ENCODE measurements at regions not wholly inside any gene's neighbourhood (a gene's known extent, or its start where the extent isn't known, plus 50 kb on each side); places are given as distances from the start of the nearest gene placed in this dataset.
"Not testable (repeated sequence)": the region's sequence is repeated elsewhere in the genome, so short reads cannot be mapped to it uniquely, and the experiment has no call there.

DNA sequence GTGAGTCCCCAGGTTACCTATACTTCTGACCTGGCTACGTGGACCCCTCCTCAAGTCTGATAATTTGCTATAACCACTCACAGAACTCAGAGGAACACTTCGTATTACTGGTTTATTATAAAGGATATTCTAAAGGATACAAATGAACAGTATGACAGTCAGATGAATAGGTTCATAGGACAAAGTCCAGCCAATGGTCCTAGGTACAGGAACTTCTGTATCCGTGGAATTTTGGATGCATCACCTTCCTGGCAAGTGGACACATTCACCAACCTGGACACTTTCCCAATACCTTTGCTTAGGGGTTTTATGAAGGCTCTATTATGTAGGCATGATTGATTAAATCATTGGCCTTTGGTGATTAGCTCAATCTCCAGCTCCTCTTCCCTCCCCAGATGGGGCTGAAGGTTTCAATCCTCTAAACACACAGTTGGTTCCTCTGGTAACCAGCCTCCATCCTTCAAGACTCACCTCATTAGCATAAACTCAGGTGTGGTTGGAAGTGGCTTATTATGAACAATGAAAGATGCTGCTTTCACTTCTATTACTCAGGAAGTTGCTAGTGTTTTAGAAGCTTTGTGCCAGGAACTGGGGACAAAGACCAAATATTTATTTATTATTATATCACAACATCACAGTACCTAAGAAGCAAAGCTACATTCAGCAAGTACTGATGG lies 149.6 kb upstream of the ELL2 start:
- TF ChIP-seq, protein P1, sequence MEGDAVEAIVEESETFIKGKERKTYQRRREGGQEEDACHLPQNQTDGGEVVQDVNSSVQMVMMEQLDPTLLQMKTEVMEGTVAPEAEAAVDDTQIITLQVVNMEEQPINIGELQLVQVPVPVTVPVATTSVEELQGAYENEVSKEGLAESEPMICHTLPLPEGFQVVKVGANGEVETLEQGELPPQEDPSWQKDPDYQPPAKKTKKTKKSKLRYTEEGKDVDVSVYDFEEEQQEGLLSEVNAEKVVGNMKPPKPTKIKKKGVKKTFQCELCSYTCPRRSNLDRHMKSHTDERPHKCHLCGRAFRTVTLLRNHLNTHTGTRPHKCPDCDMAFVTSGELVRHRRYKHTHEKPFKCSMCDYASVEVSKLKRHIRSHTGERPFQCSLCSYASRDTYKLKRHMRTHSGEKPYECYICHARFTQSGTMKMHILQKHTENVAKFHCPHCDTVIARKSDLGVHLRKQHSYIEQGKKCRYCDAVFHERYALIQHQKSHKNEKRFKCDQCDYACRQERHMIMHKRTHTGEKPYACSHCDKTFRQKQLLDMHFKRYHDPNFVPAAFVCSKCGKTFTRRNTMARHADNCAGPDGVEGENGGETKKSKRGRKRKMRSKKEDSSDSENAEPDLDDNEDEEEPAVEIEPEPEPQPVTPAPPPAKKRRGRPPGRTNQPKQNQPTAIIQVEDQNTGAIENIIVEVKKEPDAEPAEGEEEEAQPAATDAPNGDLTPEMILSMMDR (IDR thresholded peaks at IDR 0.05; ENCODE audit: unreplicated experiment) = no peak
- peaks cover 29% of the 10 kb centered on the region for H3K4me1 Mint-ChIP-seq (ENCODE audit: insufficient read depth, unreplicated experiment)
- POLR2A ChIA-PET = interaction anchor here (0.8 to 3.0 kb wide), 6 partner anchors 9 to 193 kb away, joined by 3 to 30 read pairs (median 4); no protein-coding TSS in a partner anchor
- H3K9me3 Mint-ChIP-seq (ENCODE audit: unreplicated experiment) = no peaks in the 10 kb centered on the region
- CTCF ChIA-PET = interaction anchor here (0.6 to 2.5 kb wide), 4 partner anchors 16 to 160 kb away, joined by 3 to 10 read pairs (median 6); no protein-coding TSS in a partner anchor
- intact Hi-C loops (cut with micrococcal nuclease) = loop anchor here (10.0 kb wide), 1 partner anchor 114 kb away; no protein-coding TSS in a partner anchor
- no TSS peak for BruUV-seq (replicated peaks)
- H3K36me3 Mint-ChIP-seq (ENCODE audit: insufficient read depth, unreplicated experiment) = no peaks in the 10 kb centered on the region
- no peak overlapping the region for H3K27ac Mint-ChIP-seq (ENCODE audit: low read depth, unreplicated experiment)
- DNase-seq (ENCODE audit: unreplicated experiment) = no peak
- H3K27me3 Mint-ChIP-seq (ENCODE audit: insufficient read depth, unreplicated experiment) = no peaks in the 10 kb centered on the region
- no peak overlapping the region for H3K4me3 Mint-ChIP-seq (ENCODE audit: unreplicated experiment)

DNA sequence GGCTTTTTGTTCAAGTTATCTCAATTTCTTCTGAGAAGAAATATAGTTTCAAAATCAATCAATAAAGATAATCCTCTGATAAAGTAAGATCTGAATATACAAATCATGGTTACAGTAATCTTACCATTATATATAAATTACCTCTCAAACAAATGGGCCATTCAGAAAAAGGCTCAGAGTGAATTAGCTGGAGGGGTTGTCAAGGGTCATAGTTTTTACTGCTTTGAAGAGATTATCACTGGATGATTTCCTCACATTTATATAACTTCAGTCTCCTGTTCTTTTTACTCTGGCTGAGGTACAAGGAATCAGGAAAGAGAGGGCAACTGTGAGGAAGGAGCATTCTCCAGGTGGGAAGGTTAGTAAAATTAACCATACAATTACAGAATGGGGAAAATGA lies 148.6 kb upstream of the ELL2 start:
- Mint-ChIP-seq H3K27ac (ENCODE audit: low read depth, unreplicated experiment) (no peak overlapping the region), H3K4me3 (ENCODE audit: unreplicated experiment) (no peak overlapping the region), H3K9me3 (ENCODE audit: unreplicated experiment) (no peaks in the 10 kb centered on the region), H3K27me3 (ENCODE audit: insufficient read depth, unreplicated experiment) (no peaks in the 10 kb centered on the region), H3K4me1 (ENCODE audit: insufficient read depth, unreplicated experiment) (peaks cover 28% of the 10 kb centered on the region), H3K36me3 (ENCODE audit: insufficient read depth, unreplicated experiment) (no peaks in the 10 kb centered on the region)
- ChIA-PET POLR2A (interaction anchor here (0.8 to 2.1 kb wide), 3 partner anchors 8 to 192 kb away, joined by 3 to 4 read pairs (median 4); no protein-coding TSS in a partner anchor), CTCF (no interaction called here)
- DNase-seq (ENCODE audit: unreplicated experiment) = no peak
- intact Hi-C loops (cut with micrococcal nuclease) = loop anchor here (10.0 kb wide), 1 partner anchor 115 kb away; no protein-coding TSS in a partner anchor
- BruUV-seq (replicated peaks) = no TSS peak
- TF ChIP-seq, protein P1 (IDR thresholded peaks at IDR 0.05; ENCODE audit: unreplicated experiment) = no peak

DNA sequence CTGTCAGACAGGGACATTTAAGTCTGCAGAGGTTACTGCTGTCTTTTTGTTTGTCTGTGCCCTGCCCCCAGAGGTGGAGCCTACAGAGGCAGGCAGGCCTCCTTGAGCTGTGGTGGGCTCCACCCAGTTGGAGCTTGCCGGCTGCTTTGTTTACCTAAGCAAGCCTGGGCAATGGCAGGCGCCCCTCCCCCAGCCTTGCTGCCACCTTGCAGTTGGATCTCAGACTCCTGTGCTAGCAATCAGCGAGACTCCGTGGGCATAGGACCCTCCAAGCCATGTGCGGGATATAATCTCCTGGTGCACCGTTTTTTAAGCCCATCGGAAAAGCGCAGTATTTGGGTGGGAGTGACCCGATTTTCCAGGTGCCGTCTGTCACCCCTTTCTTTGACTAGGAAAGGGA lies 147.0 kb upstream of the ELL2 start:
- H3K27ac Mint-ChIP-seq (ENCODE audit: low read depth, unreplicated experiment); H3K4me3 Mint-ChIP-seq (ENCODE audit: unreplicated experiment); POLR2A ChIA-PET; intact Hi-C loops (cut with micrococcal nuclease); H3K9me3 Mint-ChIP-seq (ENCODE audit: unreplicated experiment); H3K27me3 Mint-ChIP-seq (ENCODE audit: insufficient read depth, unreplicated experiment); H3K36me3 Mint-ChIP-seq (ENCODE audit: insufficient read depth, unreplicated experiment); DNase-seq (ENCODE audit: unreplicated experiment); BruUV-seq (replicated peaks): not testable (repeated sequence)
- CTCF ChIA-PET = interaction anchor here (0.8 to 1.8 kb wide), 2 partner anchors 12 to 52 kb away, joined by 3 to 4 read pairs; no protein-coding TSS in a partner anchor
- peaks cover 11% of the 10 kb centered on the region for H3K4me1 Mint-ChIP-seq (ENCODE audit: insufficient read depth, unreplicated experiment)

DNA sequence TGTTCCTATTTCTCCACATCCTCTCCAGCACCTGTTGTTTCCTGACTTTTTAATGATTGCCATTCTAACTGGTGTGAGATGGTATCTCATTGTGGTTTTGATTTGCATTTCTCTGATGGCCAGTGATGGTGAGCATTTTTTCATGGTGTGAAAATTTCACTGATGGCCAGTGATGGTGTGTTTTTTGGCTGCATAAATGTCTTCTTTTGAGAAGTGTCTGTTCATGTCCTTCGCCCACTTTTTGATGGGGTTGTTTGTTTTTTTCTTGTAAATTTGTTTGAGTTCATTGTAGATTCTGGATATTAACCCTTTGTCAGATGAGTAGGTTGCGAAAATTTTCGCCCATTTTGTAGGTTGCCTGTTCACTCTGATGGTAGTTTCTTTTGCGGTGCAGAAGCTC lies 142.2 kb upstream of the ELL2 start:
- H3K9me3 Mint-ChIP-seq (ENCODE audit: unreplicated experiment); H3K27me3 Mint-ChIP-seq (ENCODE audit: insufficient read depth, unreplicated experiment); BruUV-seq (replicated peaks): not testable (repeated sequence)

DNA sequence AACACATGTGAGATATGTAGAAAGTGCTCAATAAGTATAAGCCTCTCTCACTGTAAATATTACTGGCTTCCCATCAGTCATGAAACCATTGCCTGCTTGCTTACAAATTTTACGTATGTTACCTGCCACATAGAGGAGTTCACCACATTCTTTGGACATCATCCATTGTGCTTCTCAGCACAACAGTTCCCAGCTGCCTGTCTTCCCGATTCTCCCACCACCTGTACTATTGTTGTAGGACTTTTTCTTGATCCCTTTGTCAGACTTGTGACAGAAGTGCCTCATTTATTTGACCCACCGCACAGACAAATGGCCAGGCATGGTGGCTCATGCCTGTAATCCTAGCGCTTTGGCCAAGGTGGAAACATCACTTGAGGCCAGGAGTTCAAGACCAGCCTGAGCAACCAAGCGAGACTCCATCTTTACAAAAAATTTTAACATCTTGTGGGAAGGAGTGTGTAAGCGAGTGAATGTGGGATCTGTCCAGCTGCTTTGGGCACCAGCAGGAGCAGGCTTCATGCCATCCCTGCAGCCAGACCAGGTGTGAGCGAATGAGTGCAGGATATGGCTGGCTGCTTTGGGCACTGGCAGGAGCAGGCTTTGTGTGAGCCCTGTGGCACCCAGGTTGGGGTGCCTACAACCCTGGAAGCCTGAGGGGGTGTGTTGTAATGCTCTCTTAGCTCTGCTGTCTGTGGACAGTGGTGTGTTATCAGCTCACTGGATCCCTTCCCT lies 139.9 kb upstream of the ELL2 start:
- ChIA-PET CTCF (interaction anchor here (0.7 kb wide), 1 partner anchor 39 kb away, joined by 3 read pairs; no protein-coding TSS in a partner anchor), POLR2A (interaction anchor here (1.0 kb wide), 2 partner anchors 9 to 12 kb away, joined by 4 read pairs; no protein-coding TSS in a partner anchor)
- peaks cover 13% of the 10 kb centered on the region for H3K9me3 Mint-ChIP-seq (ENCODE audit: unreplicated experiment)
- no peak overlapping the region for H3K4me3 Mint-ChIP-seq (ENCODE audit: unreplicated experiment)
- no peaks in the 10 kb centered on the region for H3K27me3 Mint-ChIP-seq (ENCODE audit: insufficient read depth, unreplicated experiment)
- no TSS peak for BruUV-seq (replicated peaks)
- H3K36me3 Mint-ChIP-seq (ENCODE audit: insufficient read depth, unreplicated experiment) = no peaks in the 10 kb centered on the region
- peaks cover 4% of the 10 kb centered on the region for H3K4me1 Mint-ChIP-seq (ENCODE audit: insufficient read depth, unreplicated experiment)
- intact Hi-C loops (cut with micrococcal nuclease) = no loop called here
- TF ChIP-seq, protein P1 (IDR thresholded peaks at IDR 0.05; ENCODE audit: unreplicated experiment) = no peak
- no peak for DNase-seq (ENCODE audit: unreplicated experiment)
- H3K27ac Mint-ChIP-seq (ENCODE audit: low read depth, unreplicated experiment) = peak overlapping the region; percentile 57

More for the DNA sequence above, 142.2 kb upstream of the ELL2 start:
- H3K4me1 Mint-ChIP-seq (ENCODE audit: insufficient read depth, unreplicated experiment); intact Hi-C loops (cut with micrococcal nuclease); H3K27ac Mint-ChIP-seq (ENCODE audit: low read depth, unreplicated experiment); CTCF ChIA-PET; H3K36me3 Mint-ChIP-seq (ENCODE audit: insufficient read depth, unreplicated experiment); DNase-seq (ENCODE audit: unreplicated experiment); POLR2A ChIA-PET; H3K4me3 Mint-ChIP-seq (ENCODE audit: unreplicated experiment): not testable (repeated sequence)

DNA sequence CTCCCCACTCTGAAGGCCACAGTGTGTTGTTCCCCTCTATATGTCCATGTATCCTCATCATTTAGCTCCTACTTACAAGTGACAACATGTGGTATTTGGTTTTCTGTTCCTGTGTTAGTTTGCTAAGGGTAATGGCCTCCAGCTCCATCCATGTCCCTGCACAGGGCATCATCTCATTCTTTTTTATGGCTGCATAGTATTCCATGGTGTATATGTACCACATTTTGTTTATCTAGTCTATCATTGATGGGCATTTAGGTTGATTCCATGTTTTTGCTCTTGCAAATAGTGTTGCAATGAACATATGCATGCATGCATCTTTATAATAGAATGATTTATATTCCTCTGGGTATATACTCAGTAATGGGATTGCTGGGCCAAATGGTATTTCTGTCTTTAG lies 135.8 kb upstream of the ELL2 start:
- peaks cover 28% of the 10 kb centered on the region for H3K4me1 Mint-ChIP-seq (ENCODE audit: insufficient read depth, unreplicated experiment)
- DNase-seq (ENCODE audit: unreplicated experiment); H3K27me3 Mint-ChIP-seq (ENCODE audit: insufficient read depth, unreplicated experiment); BruUV-seq (replicated peaks); H3K4me3 Mint-ChIP-seq (ENCODE audit: unreplicated experiment); intact Hi-C loops (cut with micrococcal nuclease); H3K36me3 Mint-ChIP-seq (ENCODE audit: insufficient read depth, unreplicated experiment): not testable (repeated sequence)
- ChIA-PET POLR2A (interaction anchor here (0.8 to 6.0 kb wide), 6 partner anchors 12 to 139 kb away, joined by 3 to 70 read pairs (median 4); no protein-coding TSS in a partner anchor), CTCF (interaction anchor here (0.6 to 1.0 kb wide), 2 partner anchors 15 to 24 kb away, joined by 3 read pairs; no protein-coding TSS in a partner anchor)
- peaks cover 13% of the 10 kb centered on the region for H3K9me3 Mint-ChIP-seq (ENCODE audit: unreplicated experiment)
- peak overlapping the region; percentile 46 for H3K27ac Mint-ChIP-seq (ENCODE audit: low read depth, unreplicated experiment)

All from MCF 10A (cell line).